ENCODE measurements at regions not wholly inside any gene's neighbourhood (a gene's known extent, or its start where the extent isn't known, plus 50 kb on each side); places are given as distances from the start of the nearest gene placed in this dataset.

GRCh38 chr3:178226094-178226493 lies 310.1 kb upstream of the KCNMB2 start:
- no peak for TF ChIP-seq CTCF (IDR thresholded peaks at IDR 0.05)
- TF ChIP-seq POLR2A (IDR thresholded peaks at IDR 0.05) = no peak
